Stimulated activated CD8-positive, alpha-beta memory T cell treated with anti-CD3 and anti-CD28 coated beads, Interleukin-4, amount 100 ng/mL, for 4 hours (primary cell): ENCODE measurements at regions not wholly inside any gene's neighbourhood (a gene's known extent, or its start where the extent isn't known, plus 50 kb on each side); places are given as distances from the start of the nearest gene placed in this dataset.

Experiments used
- DNase-seq, 2 donors: peaks; one replicate each; pipeline ENCODE4 v3.0.0-alpha.2; 2020; ENCODE audit warnings: low read depth in 2 of 2, low spot score in 1 of 2

GRCh38 chr3:194007592-194008337 lies 128.2 kb upstream of the HES1 start:
- no peak for DNase-seq

DNA sequence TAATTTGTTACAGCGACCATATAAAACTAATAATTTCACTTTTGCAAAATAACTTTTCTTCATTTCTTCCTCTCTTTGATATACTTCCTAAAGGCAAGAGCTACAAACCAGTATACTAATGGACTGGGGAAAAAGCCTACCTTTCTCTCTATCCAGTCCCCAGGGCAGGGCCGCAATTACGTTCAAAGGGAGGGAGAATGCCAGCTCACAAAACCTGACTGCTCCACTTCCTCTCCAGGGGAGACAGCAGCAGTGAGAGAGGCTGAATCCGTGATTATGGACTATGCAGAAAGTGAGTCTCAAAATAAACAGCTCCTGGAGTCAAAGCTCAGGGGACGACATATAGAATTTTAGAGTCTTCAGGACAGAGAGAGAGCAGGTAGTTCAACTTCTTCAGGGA lies 126.9 kb upstream of the HES1 start:
- no peak for DNase-seq

DNA sequence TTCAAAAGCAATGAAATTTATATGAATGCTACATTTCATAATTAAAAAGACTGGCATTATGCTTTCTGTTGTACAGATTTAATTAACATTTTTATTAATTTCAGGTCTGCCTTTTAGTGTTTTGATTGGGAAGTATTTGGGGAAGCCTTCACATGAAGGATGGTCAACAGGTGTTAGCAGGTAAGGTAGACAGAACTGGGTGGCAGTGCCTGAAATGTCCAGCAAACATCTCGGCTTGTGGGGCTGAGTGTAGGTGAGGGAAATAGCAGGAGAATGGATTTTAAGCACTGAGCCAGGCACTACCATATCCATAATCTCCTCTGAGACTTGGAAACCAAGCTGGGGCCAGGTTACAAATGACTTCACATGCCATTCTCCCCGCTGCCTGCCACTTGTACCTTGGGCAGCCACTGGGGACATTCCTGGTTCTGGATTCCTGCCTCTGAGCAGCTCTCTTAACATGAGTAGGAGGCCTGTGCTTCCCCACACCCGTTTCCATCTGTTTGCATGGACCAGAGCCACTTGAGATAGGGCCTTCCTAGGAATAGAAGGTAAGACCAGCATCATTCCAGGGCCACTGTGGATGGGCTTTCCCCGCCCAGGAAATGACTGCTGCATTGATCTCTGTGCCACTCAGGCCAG lies 125.9 kb upstream of the HES1 start:
- DNase-seq, result no peak

DNA sequence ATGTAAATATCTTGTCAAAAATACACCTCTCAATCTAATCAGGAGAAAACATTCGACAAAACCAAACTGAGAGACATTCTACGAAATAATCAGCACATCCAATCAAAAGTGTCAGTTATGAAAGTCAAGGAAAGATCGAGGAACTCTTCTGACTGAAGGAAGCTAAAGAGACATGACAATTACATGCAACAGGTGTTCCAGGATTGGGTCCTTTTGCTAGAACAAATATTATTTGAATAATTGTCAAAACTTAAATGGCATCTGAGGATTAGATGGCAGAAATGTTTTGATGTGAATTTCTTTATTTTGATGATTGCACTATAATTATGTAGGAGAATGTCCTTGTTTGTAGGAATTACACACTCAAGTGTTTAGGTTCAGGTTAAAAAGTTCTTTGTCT lies 124.1 kb upstream of the HES1 start:
- DNase-seq, result no peak

DNA sequence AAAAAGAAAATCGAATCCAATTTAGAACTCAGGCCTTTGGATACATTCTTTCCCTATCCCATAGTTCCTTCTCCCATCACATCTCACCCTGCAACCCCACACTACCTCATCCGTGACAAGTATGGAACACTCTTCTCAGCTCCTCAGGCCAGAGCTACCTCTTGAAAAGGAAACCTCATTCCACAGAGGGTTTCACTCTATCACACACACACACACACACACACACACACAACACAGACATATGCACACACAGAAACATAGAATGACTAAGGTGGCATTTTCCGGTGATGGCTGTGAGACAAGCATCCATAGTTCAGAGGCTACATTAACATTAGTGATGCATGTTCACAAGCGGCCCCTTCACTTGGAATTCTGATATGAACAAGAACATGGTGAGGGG lies 122.0 kb upstream of the HES1 start:
- no peak for DNase-seq

- DNase-seq, result no peak
These were observed 121.2 kb upstream of the HES1 start for GRCh38 chr3:194014756-194015155.

DNA sequence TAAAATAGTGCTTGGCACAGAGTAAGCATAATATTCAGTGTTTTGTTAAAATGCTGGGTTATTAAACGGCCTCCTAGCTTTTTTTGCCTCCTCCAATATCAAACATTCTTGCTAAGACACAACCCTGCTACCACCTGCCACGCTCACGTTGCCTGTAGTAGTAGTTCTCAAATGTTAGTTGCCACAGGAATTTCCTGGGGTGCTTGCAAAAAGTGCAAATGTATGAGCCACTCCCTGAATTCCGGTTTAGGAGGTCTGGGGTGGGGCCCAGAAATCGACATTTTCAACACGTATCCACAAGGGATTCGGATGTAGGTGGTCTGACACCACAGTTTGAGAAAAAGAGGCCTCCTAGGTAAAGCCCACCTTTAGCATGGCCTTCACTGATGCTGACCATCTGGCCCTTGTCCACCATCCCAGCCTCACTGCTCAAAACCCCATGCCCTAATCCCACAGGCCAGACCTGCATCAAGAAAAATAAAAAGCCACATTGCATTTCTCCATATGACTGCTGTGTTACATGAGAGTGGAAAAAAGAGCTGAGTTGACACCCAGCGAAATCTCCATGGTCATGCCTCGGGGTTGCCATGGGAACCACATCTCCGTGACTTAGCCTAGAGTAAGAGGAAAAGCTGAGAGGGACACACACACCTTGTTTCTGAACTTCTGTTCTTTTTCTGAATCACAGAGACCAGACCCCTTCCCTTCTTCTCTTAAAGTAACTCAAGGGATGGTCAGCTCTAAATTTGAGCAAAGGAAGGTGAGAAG lies 116.4 kb upstream of the HES1 start:
- DNase-seq, result no peak

GRCh38 chr3:194022052-194022451 lies 113.9 kb upstream of the HES1 start:
- no peak for DNase-seq

DNA sequence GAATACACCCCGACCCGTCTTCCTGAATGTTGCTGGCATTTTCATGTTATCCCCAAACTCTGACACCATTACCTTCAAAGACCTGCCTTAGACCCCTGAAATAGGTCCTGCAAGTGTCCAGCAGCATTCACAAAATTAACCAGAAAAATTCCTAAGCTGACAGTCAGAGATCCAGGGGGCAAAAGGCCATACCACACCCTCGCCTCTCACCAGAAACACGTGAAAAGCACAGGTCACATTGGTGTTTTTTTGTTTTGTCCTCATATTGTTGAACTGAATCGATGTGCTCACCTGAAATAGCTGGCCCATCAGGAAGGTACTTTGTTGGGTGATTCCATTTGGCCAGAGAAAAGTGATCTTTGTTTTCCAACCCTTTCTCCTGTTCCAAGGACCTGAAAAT lies 113.1 kb upstream of the HES1 start:
- DNase-seq, result no peak

- no peak for DNase-seq
These were observed 112.3 kb upstream of the HES1 start for GRCh38 chr3:194023501-194024280.

DNA sequence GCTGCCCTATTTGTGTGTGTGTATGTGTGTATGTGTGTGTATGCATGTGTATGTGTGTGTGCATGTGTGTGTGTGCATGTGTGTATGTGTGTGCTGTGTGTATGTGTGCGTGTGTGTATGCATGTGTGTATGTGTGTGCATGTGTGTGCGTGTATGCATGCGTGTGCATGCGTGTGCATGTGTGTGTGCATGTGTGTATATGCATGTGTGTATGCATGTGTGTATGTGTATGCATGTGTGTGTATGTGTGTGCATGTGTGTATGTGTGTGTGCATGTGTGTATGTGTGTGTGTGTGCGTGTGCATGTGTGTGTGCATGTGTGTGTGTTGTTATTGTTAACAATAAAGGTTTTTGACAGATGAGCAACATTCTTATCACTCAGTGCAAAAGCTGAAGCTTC lies 110.8 kb upstream of the HES1 start:
- DNase-seq, result no peak

- DNase-seq, result no peak
These were observed 110.0 kb upstream of the HES1 start for GRCh38 chr3:194025951-194026350.

DNA sequence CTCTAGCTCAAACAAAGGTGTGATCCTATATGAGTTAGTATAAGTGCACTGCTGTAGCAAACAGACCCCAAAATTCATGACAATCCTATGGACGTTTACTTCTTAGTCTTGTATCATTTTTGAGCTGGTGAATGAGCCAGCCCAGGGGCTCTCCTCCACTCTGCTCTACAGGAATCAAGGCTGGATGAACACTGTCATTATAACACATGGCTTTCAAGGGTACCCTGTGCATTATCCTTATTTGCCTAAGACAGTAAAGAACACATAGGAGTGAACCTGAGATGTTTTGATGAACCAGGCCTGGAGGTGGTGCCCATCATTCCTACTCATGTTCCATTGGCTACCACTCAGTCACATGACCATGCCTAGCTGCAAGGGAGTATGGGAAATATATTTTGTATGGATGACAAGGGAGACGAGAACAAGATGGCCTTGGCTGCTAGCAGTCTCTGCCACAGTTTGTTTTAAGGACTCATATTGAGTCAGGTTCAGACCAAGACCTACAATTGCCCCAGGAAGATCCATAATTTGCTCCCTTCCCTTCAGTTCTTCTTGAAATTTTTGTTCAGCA lies 107.4 kb upstream of the HES1 start:
- no peak for DNase-seq

DNA sequence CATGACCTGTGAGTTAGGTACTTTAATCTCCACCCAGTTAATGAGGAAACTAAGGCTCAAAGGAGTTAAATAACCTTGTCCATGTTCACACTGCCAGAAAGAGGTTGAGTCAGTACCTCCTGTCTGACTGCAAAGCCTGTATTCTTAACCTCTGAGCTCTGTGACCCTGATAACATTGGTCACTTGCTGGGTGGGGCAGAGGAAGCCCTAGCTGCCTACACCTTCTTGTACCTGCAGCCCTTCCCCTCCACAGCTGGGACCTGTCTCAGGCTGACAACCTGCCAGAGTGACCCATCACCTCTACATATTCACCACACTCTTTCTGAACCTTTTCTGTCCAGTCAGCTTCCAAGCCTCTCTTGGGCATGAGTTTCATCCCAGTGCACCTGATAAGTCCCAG lies 106.1 kb upstream of the HES1 start:
- no peak for DNase-seq

GRCh38 chr3:194030372-194030771 lies 105.6 kb upstream of the HES1 start:
- no peak for DNase-seq

- DNase-seq, result no peak
These were observed 104.6 kb upstream of the HES1 start for GRCh38 chr3:194031349-194031748.

DNA sequence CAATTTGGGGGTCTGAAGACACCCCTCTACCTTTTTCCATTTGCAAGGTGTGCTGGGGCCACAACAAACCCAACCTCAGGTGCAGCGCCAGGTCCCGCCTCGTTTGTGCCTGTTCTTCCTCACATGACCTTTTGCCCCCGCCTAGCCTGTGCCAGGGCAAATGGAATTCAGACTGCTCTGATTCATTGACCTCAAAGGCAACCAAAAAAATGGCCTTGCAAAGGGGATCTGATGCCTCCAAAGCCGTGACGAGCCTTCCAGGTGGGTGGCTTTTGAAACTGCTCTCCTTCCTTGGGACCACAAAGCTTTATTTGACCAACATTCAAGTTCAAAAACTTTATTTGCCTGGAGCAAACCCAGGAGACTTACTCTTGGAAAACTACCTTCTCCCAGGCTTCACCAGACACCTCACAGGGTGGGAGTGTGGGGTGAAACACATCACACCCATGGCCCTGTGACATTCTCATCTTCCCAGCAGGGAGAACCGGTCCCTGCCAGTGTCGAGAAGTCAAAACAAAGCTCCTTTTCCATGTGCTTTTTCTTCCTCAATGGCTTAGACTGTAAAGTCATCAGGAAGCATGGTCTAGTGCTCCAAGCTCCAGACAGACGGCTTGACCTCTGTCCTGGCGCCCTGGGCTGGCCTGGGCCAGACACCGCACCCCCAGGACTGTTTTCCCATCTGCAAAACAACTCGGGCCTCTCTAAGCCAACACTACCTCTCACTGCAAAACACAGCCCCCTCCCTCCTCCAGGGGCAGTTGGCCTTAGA lies 103.9 kb upstream of the HES1 start:
- no peak for DNase-seq

GRCh38 chr3:194032828-194033435 lies 103.0 kb upstream of the HES1 start:
- no peak for DNase-seq

- DNase-seq, result no peak
These were observed 101.3 kb upstream of the HES1 start for GRCh38 chr3:194034346-194035336.
